Heart left ventricle (tissue), 13 donors: ENCODE measurements at regions not wholly inside any gene's neighbourhood (a gene's known extent, or its start where the extent isn't known, plus 50 kb on each side); places are given as distances from the start of the nearest gene placed in this dataset.
A peak's percentile ranks its signal among the peaks of the same experiment; 100 is the strongest.

Source experiments
- CTCF ChIP-seq, 12 donors: fragments of 200-600 bp; sonication (generic) in 4 of 12; IDR thresholded peaks; one replicate each; pipeline versions ENCODE4 v1.5.0 to v1.8.0; 2018 to 2022; ENCODE audit warnings: antibody characterized with exemption in 12 of 12, mild to moderate bottlenecking in 5 of 12
- POLR2A ChIP-seq, 2 donors: fragments of 450-650 bp; IDR thresholded peaks; one replicate each; pipeline ENCODE4 v1.6.1; 2017; ENCODE audit warnings: antibody characterized with exemption in 2 of 2, mild to moderate bottlenecking in 2 of 2, moderate library complexity in 2 of 2
- donor health status: ischemic (EF 13 %, LVEDD 7.1; RV severe dilation, severe dysfunction).
- donor health status: DM: no; HTN: yes; CAD: no.
- donor health status: DM: no; HTN: no; CAD: no.
- donor health status: ischemic (EF 25% LVEDD 6.9; RV normal size, moderate dysfunction).
- donor health status: ischemic (EF 25% LVEDD 5.7; RV mildly dilated, moderate dysfunction).
- donor health status: ischemic (EF 35%, LVEDD 5.7; RV mildly dilated, moderate dysfunction).
- donor health status: nonischemic (EF 11% LVEDD 7.7; RV severe dilation, severe dysfunction).
- donor health status: DM: yes; HTN: yes; CAD: no.
- donor health status: PGD.
- donor health status: ischemic (EF 29% LVEDD 5.4; RV normal size, mild dysfunction).
- donor health status: nonischemic (EF 23%, LVEDD 6.1; RV moderate dilation, normal function).

- peak in 11 of 12 donors; percentile 15 to 63 (median 45) for TF ChIP-seq CTCF (IDR thresholded peaks at IDR 0.05)
- no peak for TF ChIP-seq POLR2A (IDR thresholded peaks at IDR 0.05)
Measured at GRCh38 chr7:81256991-81257390, 338.1 kb upstream of the SEMA3C start.
